ENCODE measurements at regions not wholly inside any gene's neighbourhood (a gene's known extent, or its start where the extent isn't known, plus 50 kb on each side); places are given as distances from the start of the nearest gene placed in this dataset.

DNA sequence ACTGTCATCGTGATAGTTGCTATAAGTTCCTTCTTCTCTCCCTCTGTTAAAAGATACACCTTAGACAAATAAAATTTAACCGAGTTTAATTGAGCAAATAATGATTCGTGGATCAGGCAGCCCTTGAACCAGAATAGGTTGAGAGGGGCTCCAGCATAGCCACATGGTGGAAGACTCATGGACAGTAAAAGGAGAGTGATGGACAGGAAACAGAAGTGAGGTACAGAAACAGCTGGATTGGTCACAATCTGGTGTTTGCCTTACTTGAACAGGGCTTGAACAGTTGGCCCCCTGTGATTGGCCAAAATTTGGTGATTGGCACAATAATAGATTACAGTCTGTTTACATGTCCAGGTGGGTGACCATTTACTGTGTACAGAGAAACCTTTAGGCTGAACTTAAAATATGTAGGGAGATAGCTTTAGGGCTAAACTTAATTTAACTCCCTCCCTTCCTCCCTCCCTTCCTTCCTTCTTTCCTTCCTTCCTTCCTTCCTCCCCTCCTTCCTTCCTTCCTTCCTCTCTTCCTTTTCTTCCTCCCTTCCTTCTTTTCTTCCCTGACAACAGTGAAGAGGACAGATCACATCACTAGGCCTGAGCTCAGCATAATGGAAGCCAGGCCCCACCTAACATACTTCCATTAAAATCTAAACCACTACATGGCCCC, 531.8 kb upstream of the JARID2 start:
- in situ Hi-C loops (cut with HindIII; ENCODE audit: extremely low pct_ligation_motif_present, low pct_unique_long_range_greater_than_20kb) (no loop called here), intact Hi-C loops (cut with micrococcal nuclease; ENCODE audit: unreplicated experiment) (no loop called here)
- H4K20me1 ChIP-seq (ENCODE audit: insufficient read depth, low read length): no peaks in the 10 kb centered on the region
- ChIA-PET POLR2A (no interaction called here), CTCF (ENCODE audit: low intra/inter-chr PET ratio, low total read pairs) (no interaction called here)
- FAIRE-seq (no peak), ATAC-seq (no peak), DNase-seq (ENCODE audit: low spot score) (no peak)
- no peak overlapping the region for H2AFZ ChIP-seq (ENCODE audit: low read length)
- no peak overlapping the region for H3K9ac ChIP-seq (ENCODE audit: insufficient read depth, low read depth, low read length)
- no peak overlapping the region for H3K4me3 ChIP-seq (replicated peaks in 1 of 3; ENCODE audit: insufficient read depth in 1 of 3, low read depth in 2 of 3, low read length in 3 of 3)
- H3K27me3 ChIP-seq (ENCODE audit: control insufficient read depth in 1 of 2, insufficient read depth in 2 of 2, low read length in 2 of 2): no peaks in the 10 kb centered on the region
- no peaks in the 10 kb centered on the region for H3K36me3 ChIP-seq (replicated peaks in 1 of 2; ENCODE audit: control insufficient read depth in 1 of 2, insufficient read depth in 2 of 2, low read length in 2 of 2)
- 20% methylated on average over 3 of the region's 3 CpGs for WGBS (ENCODE audit: low lambda C conversion rate)
- BruUV-seq (replicated peaks): no TSS peak
- no peak overlapping the region for H3K27ac ChIP-seq (ENCODE audit: extremely low read length, insufficient read depth, low read length)
- no peaks in the 10 kb centered on the region for H3K4me1 ChIP-seq (ENCODE audit: insufficient read depth, low read length)
- TF ChIP-seq FOXK1 (CRISPR knock-in tag; IDR thresholded peaks at IDR 0.05; ENCODE audit: borderline replicate concordance, low read depth) (no peak), ZNF337 (CRISPR knock-in tag; IDR thresholded peaks at IDR 0.05; ENCODE audit: borderline replicate concordance, low read depth) (no peak), HCFC1 (IDR thresholded peaks at IDR 0.05; ENCODE audit: low read depth, low read length) (no peak), FOSL2 (CRISPR knock-in tag; IDR thresholded peaks at IDR 0.05) (no peak), SMARCE1 (IDR thresholded peaks at IDR 0.05; ENCODE audit: borderline replicate concordance) (no peak), ZNF180 (CRISPR knock-in tag; IDR thresholded peaks at IDR 0.05; ENCODE audit: borderline replicate concordance, low read depth) (no peak), ZNF468 (CRISPR knock-in tag; IDR thresholded peaks at IDR 0.05) (no peak), ZFY (CRISPR knock-in tag; IDR thresholded peaks at IDR 0.05) (no peak)
- H3K4me2 ChIP-seq (ENCODE audit: low read depth, low read length): no peak overlapping the region
- no peaks in the 10 kb centered on the region for H3K9me3 ChIP-seq (ENCODE audit: low read length)
- H3K79me2 ChIP-seq (ENCODE audit: insufficient read depth, low read length): no peaks in the 10 kb centered on the region

- Histone ChIP-seq H4K20me1 (ENCODE audit: insufficient read depth, low read length) (no peaks in the 10 kb centered on the region), H3K36me3 (replicated peaks in 1 of 2; ENCODE audit: control insufficient read depth in 1 of 2, insufficient read depth in 2 of 2, low read length in 2 of 2) (no peaks in the 10 kb centered on the region), H3K9ac (ENCODE audit: insufficient read depth, low read depth, low read length) (no peak overlapping the region), H3K79me2 (ENCODE audit: insufficient read depth, low read length) (no peaks in the 10 kb centered on the region), H3K9me3 (ENCODE audit: low read length) (no peaks in the 10 kb centered on the region), H3K27me3 (ENCODE audit: control insufficient read depth in 1 of 2, insufficient read depth in 2 of 2, low read length in 2 of 2) (no peaks in the 10 kb centered on the region), H2AFZ (ENCODE audit: low read length) (no peak overlapping the region), H3K4me3 (replicated peaks in 1 of 3; ENCODE audit: insufficient read depth in 1 of 3, low read depth in 2 of 3, low read length in 3 of 3) (no peak overlapping the region), H3K27ac (ENCODE audit: extremely low read length, insufficient read depth, low read length) (no peak overlapping the region), H3K4me1 (ENCODE audit: insufficient read depth, low read length) (no peaks in the 10 kb centered on the region), H3K4me2 (ENCODE audit: low read depth, low read length) (no peak overlapping the region)
- DNase-seq (ENCODE audit: low spot score) (no peak), FAIRE-seq (no peak), ATAC-seq (no peak)
- ChIA-PET POLR2A (no interaction called here), CTCF (ENCODE audit: low intra/inter-chr PET ratio, low total read pairs) (no interaction called here)
- in situ Hi-C loops (cut with HindIII; ENCODE audit: extremely low pct_ligation_motif_present, low pct_unique_long_range_greater_than_20kb) (no loop called here), intact Hi-C loops (cut with micrococcal nuclease; ENCODE audit: unreplicated experiment) (no loop called here)
- BruUV-seq (replicated peaks): no TSS peak
- 29% methylated on average over 5 of the region's 5 CpGs for WGBS (ENCODE audit: low lambda C conversion rate)
- TF ChIP-seq PITX1 (CRISPR knock-in tag; IDR thresholded peaks at IDR 0.05) (no peak), REXO4 (CRISPR knock-in tag; IDR thresholded peaks at IDR 0.05; ENCODE audit: borderline replicate concordance) (no peak), SNAPC2 (CRISPR knock-in tag; IDR thresholded peaks at IDR 0.05) (no peak), SNAPC4 (CRISPR knock-in tag; IDR thresholded peaks at IDR 0.05) (no peak)
- TF ChIP-seq, protein P1, sequence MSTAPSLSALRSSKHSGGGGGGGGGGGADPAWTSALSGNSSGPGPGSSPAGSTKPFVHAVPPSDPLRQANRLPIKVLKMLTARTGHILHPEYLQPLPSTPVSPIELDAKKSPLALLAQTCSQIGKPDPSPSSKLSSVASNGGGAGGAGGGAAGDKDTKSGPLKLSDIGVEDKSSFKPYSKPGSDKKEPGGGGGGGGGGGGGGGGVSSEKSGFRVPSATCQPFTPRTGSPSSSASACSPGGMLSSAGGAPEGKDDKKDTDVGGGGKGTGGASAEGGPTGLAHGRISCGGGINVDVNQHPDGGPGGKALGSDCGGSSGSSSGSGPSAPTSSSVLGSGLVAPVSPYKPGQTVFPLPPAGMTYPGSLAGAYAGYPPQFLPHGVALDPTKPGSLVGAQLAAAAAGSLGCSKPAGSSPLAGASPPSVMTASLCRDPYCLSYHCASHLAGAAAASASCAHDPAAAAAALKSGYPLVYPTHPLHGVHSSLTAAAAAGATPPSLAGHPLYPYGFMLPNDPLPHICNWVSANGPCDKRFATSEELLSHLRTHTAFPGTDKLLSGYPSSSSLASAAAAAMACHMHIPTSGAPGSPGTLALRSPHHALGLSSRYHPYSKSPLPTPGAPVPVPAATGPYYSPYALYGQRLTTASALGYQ (CRISPR knock-in tag; IDR thresholded peaks at IDR 0.05): no peak
These were observed 530.8 kb upstream of the JARID2 start for GRCh38 chr6:14715076-14715475.

Data from HepG2 (cell line).